ENCODE measurements at regions not wholly inside any gene's neighbourhood (a gene's known extent, or its start where the extent isn't known, plus 50 kb on each side); places are given as distances from the start of the nearest gene placed in this dataset.

DNA sequence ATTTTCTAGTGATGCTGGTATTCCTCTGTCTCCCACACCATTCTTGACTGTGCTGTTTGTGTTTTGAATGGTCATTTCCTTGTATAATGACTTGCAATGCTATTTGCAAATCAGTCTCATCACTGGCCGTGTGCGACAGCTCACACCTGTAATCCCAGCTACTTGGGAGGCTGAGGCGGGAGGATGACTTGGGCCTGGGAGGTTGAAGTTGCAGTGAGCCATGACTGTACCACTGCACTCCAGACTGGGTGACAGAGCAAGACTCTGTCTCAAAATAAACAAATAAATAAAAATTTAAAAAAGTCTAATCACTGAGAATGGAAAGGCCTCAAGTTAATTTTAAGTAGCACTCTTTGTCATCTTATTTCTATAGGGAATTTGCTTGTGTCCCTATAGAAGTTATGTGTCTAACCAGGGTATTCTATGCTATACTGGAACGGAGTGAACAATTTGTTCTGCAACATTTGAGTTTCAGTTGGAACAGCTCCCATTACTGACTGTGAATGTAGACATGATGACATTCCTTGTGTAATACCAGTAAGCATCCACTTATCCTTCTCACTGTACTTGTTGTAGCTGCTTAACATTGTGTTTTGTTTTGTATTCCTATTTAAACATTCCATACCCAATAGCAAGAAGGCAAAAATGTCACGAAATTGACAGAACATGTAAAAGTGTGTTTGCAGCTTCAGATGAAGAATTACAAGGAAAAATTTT, 126.3 kb downstream of the MGST1 start:
- peak; percentile 6 for DNase-seq (ENCODE audit: low read depth)
- in situ Hi-C loops (cut with HindIII; ENCODE audit: low sequenced_read_pairs) = no loop called here
- TF ChIP-seq, protein P1, sequence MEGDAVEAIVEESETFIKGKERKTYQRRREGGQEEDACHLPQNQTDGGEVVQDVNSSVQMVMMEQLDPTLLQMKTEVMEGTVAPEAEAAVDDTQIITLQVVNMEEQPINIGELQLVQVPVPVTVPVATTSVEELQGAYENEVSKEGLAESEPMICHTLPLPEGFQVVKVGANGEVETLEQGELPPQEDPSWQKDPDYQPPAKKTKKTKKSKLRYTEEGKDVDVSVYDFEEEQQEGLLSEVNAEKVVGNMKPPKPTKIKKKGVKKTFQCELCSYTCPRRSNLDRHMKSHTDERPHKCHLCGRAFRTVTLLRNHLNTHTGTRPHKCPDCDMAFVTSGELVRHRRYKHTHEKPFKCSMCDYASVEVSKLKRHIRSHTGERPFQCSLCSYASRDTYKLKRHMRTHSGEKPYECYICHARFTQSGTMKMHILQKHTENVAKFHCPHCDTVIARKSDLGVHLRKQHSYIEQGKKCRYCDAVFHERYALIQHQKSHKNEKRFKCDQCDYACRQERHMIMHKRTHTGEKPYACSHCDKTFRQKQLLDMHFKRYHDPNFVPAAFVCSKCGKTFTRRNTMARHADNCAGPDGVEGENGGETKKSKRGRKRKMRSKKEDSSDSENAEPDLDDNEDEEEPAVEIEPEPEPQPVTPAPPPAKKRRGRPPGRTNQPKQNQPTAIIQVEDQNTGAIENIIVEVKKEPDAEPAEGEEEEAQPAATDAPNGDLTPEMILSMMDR (IDR thresholded peaks at IDR 0.05; ENCODE audit: low read depth, low read length, missing control alignments) = no peak
- no peak overlapping the region for H3K4me3 ChIP-seq (ENCODE audit: low read depth, low read length)

DNA sequence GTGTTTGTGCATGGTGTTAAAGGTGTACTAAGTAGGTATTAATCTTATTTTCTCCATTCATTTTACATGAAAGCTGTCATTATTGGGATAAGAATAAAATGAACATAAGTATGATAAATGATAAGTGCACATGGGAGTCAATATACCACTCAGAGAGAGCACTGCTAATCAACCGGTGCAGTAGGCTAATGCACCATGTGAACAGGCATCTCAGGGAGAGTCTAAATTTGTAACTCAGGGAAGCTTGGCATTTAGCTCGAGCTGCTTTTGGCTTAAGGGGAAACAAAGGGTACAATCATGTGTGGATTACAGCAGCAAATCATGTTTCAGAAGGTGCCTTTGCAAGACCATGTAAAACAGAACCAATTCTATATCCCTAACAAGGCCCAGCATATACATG, 127.4 kb downstream of the MGST1 start:
- in situ Hi-C loops (cut with HindIII; ENCODE audit: low sequenced_read_pairs) = no loop called here
- no peak for DNase-seq (ENCODE audit: low read depth)
- H3K4me3 ChIP-seq (ENCODE audit: low read depth, low read length) = no peak overlapping the region
- TF ChIP-seq, protein P1 (IDR thresholded peaks at IDR 0.05; ENCODE audit: low read depth, low read length, missing control alignments) = no peak

DNA sequence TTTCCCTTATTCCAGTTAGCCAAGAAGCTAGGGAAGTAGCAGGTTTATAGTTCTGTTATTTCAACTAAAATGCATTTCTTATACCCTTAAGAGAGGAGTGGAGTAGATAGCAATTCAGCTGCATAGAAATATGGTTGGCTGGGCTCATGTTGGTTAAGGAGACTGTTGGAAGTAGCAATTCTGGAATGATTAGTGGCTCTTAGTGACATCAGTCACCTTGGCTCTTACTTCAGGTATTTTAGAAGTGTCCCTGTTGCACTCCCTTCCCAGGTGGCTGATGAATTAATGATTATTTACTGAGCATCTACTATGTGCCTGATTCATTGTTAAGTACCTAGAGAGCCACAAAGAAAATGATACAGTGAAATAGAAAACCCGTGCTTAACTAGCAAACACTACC, 128.1 kb downstream of the MGST1 start:
- DNase-seq (ENCODE audit: low read depth) = no peak
- in situ Hi-C loops (cut with HindIII; ENCODE audit: low sequenced_read_pairs) = no loop called here
- no peak overlapping the region for H3K4me3 ChIP-seq (ENCODE audit: low read depth, low read length)
- TF ChIP-seq, protein P1 (IDR thresholded peaks at IDR 0.05; ENCODE audit: low read depth, low read length, missing control alignments) = no peak

DNA sequence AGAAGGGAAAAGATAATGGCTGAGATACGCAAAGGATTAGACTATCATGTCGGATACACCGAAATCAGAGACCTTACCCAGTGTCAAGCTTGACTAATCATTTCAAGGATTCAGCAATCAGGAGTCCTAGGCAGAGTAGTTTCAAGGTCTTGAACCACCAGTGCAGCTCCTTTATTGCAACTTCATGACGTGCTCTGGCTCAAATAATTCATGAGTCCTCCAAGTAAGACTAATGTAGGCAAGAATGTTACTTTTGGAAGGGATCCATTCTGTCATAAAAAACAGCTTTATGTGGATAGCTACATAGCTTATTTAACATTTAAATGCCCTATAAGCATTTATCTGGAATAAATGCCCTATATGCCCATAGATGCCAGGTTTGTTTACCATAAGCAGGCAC, 123.2 kb downstream of the LMO3 start:
- DNase-seq (ENCODE audit: low read depth) = no peak
- in situ Hi-C loops (cut with HindIII; ENCODE audit: low sequenced_read_pairs) = no loop called here
- no peak overlapping the region for H3K4me3 ChIP-seq (ENCODE audit: low read depth, low read length)
- TF ChIP-seq, protein P1 (IDR thresholded peaks at IDR 0.05; ENCODE audit: low read depth, low read length, missing control alignments) = no peak

DNA sequence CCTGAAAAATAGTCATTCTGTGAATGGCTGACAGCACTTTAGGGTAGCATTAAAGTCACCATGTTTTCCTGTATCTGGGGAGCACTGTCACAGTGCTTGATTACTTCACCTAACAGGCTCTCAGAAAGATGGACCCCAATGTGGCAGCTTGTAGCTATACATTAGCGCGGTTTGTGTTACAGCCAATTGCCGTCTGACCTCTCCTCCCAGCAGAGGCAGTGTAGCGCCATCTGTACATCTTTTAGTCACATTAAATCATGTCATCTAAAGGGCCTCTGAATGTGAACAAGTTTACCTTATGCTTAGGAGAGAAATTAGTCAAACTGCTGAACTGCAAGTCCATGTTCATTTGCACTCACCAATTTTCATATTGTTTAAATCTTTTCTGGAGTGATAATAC, 113.7 kb downstream of the LMO3 start:
- no peak for DNase-seq (ENCODE audit: low read depth)
- in situ Hi-C loops (cut with HindIII; ENCODE audit: low sequenced_read_pairs) = no loop called here
- TF ChIP-seq, protein P1 (IDR thresholded peaks at IDR 0.05; ENCODE audit: low read depth, low read length, missing control alignments) = no peak

DNA sequence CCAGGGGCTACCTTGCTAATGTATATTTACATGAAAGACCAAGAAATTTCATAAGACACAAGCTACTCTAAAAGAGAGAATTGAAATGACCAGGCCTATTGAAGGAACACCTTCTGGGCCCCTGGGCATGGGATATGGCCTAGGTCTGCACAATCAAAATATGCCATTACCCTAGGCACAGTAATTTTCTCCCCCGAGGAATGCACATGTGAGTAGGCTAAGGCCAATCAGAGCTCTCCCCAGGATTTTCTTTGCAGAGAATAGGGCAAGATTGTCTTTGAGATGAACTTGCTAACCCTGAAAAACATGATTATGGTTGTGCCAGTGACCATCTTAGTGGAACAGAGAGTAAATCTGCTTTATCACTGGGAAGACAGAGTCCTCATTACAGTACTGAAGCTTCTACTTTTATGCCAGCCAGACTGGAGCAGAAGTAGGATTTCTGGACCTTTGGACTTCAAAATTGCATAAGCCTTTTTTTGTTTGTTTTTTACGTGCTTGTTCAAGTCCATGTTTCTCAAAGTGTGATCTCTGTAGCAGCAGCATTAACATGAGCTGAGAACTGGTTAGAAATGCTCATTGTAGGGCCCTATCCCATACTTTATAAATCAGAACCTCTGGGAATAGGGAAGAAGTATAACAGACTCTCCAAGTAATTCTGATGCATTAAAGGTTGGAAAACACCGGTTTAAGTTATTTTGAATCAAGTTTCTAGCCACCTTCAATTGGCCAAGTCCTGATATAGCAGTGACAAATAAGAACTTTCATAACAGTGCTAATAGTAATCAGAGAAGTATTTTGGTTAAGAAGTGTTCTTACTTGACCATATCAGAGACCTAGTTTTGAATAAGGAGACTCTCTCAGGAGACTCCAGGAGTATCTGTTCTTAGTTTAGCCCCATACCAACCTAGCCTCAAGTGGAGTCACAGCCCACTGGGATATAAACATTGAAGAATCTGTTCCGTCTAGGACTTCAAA, 112.9 kb downstream of the LMO3 start:
- TF ChIP-seq, protein P1 (IDR thresholded peaks at IDR 0.05; ENCODE audit: low read depth, low read length, missing control alignments) = no peak
- no peak for DNase-seq (ENCODE audit: low read depth)
- in situ Hi-C loops (cut with HindIII; ENCODE audit: low sequenced_read_pairs) = no loop called here
- no peak overlapping the region for H3K4me3 ChIP-seq (ENCODE audit: low read depth, low read length)

More for the DNA sequence above, 113.7 kb downstream of the LMO3 start:
- H3K4me3 ChIP-seq (ENCODE audit: low read depth, low read length) = no peak overlapping the region
